OCI-LY3 (cell line): ENCODE measurements at regions not wholly inside any gene's neighbourhood (a gene's known extent, or its start where the extent isn't known, plus 50 kb on each side); places are given as distances from the start of the nearest gene placed in this dataset.

Experiments
- H2AFZ ChIP-seq: fragments of 200-600, 300-600 bp; shearing (Covaris generic); 2 replicates; pipeline ENCODE4 v1.6.0; 2014; ENCODE audit warnings: antibody characterized with exemption, low read depth, low read length
- H3K27ac ChIP-seq: fragments of 200-600, 300-600 bp; sonication (generic); 2 replicates; pipeline ENCODE4 v1.5.1; 2014; ENCODE audit warnings: mild to moderate bottlenecking, low read length, moderate library complexity, mixed read lengths
- H3K27me3 ChIP-seq: fragments of 200-600, 300-600 bp; sonication (generic); 2 replicates; pipeline ENCODE4 v1.6.1; 2014; ENCODE audit warnings: low read depth, low read length, mixed read lengths
- H3K36me3 ChIP-seq: fragments of 200-600, 300-600 bp; sonication (generic); replicated peaks from 2 replicates; pipeline ENCODE3; 2014; ENCODE audit warnings: low read depth, low read length, mixed read lengths
- H3K4me1 ChIP-seq: fragments of 300-600, 200-600 bp; sonication (generic); 2 replicates; pipeline ENCODE4 v1.6.1; 2014; ENCODE audit warnings: low read length, mixed read lengths
- H3K4me2 ChIP-seq: fragments of 200-600, 300-600 bp; sonication (generic); 2 replicates; pipeline ENCODE4 v1.6.1; 2014; ENCODE audit warnings: low read length, mixed read lengths
- H3K4me3 ChIP-seq: fragments of 300-600, 200-600 bp; sonication (generic); 2 replicates; pipeline ENCODE4 v1.5.1; 2014; ENCODE audit warnings: antibody characterized with exemption, mild to moderate bottlenecking, low read length, moderate library complexity
- H3K79me2 ChIP-seq: fragments of 300-600, 200-600 bp; shearing (Covaris generic); 2 replicates; pipeline ENCODE4 v1.6.1; 2014; ENCODE audit warnings: mild to moderate bottlenecking, low read length, mixed read lengths
- H3K9ac ChIP-seq: fragments of 300-600, 200-600 bp; shearing (Covaris generic); 2 replicates; pipeline ENCODE4 v1.6.0; 2014; ENCODE audit warnings: mild to moderate bottlenecking, low read length, moderate library complexity
- H3K9me3 ChIP-seq: fragments of 200-600, 300-600 bp; shearing (Covaris generic); 2 replicates; pipeline ENCODE4 v1.6.1; 2014; ENCODE audit warnings: low read length, mixed read lengths; ENCODE audit not compliant: insufficient read depth
- H4K20me1 ChIP-seq: fragments of 200-600, 300-600 bp; sonication (generic); 2 replicates; pipeline ENCODE4 v1.6.1; 2016; ENCODE audit warnings: low read length, mixed read lengths; ENCODE audit not compliant: insufficient read depth
- EZH2phosphoT487 ChIP-seq: fragments of 200-600 bp; shearing (Covaris generic); IDR thresholded peaks from 2 replicates; pipeline ENCODE4 v1.6.1; 2018; ENCODE audit warnings: antibody characterized with exemption, mixed run types, low read depth
- TF ChIP-seq, protein P1 (sequence below): fragments of 200-600, 300-600 bp; sonication (generic); IDR thresholded peaks from 2 replicates; pipeline ENCODE4 v1.5.1; 2014; ENCODE audit warnings: antibody characterized with exemption, low read length, low read depth

DNA sequence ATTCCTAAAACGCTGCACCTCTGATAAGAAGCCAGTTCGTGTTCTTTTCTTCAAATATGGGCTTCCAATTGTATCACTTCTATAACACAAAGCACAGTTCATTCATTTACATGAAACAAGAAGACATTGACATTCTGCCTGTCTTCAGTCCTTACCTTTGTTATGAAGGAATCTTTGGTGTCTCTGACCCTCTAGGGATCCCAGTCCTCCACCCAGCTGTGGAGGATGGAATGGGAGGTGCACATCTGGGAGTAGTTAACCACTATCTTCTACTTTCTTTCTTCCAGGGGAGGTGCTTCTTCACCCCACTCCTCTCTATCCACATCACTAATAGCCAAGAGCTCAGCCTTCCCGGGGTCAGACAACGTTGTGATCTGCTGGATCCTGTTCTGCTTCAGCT, 233.4 kb downstream of the CDC5L start:
- H3K9me3 ChIP-seq = no peaks in the 10 kb centered on the region

DNA sequence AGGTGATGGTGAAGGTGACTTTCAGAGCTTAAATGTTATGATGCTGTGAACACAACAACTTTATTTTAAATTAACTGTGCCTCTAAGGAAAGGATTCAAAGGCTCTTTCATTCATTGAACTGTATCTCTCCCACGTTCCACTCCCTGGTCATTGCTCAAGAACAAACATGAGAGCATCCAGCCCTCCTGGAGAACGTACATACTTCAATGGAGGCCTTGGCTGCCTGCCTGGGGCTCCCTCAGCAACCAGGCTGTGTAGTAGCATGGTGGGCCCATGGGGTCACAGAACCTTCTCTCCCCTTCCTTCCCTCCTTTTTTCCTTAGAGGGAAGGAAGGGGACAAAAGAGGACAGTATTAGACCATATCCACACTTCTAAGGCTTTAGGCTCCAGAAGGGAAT, 234.3 kb downstream of the CDC5L start:
- TF ChIP-seq, protein P1, sequence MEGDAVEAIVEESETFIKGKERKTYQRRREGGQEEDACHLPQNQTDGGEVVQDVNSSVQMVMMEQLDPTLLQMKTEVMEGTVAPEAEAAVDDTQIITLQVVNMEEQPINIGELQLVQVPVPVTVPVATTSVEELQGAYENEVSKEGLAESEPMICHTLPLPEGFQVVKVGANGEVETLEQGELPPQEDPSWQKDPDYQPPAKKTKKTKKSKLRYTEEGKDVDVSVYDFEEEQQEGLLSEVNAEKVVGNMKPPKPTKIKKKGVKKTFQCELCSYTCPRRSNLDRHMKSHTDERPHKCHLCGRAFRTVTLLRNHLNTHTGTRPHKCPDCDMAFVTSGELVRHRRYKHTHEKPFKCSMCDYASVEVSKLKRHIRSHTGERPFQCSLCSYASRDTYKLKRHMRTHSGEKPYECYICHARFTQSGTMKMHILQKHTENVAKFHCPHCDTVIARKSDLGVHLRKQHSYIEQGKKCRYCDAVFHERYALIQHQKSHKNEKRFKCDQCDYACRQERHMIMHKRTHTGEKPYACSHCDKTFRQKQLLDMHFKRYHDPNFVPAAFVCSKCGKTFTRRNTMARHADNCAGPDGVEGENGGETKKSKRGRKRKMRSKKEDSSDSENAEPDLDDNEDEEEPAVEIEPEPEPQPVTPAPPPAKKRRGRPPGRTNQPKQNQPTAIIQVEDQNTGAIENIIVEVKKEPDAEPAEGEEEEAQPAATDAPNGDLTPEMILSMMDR = no peak
- no peak for TF ChIP-seq EZH2phosphoT487
- Histone ChIP-seq H3K9ac (no peak overlapping the region), H2AFZ (no peak overlapping the region), H4K20me1 (no peaks in the 10 kb centered on the region), H3K4me3 (no peak overlapping the region), H3K4me2 (no peak overlapping the region), H3K79me2 (no peaks in the 10 kb centered on the region), H3K4me1 (peaks cover 47% of the 10 kb centered on the region), H3K9me3 (no peaks in the 10 kb centered on the region), H3K36me3 (no peaks in the 10 kb centered on the region), H3K27ac (no peak overlapping the region), H3K27me3 (no peaks in the 10 kb centered on the region; the same call in 1 of the 2 replicates)

More for the DNA sequence above, 233.4 kb downstream of the CDC5L start:
- Histone ChIP-seq H4K20me1 (no peaks in the 10 kb centered on the region), H3K4me3 (no peak overlapping the region), H3K4me1 (peaks cover 43% of the 10 kb centered on the region), H3K4me2 (no peak overlapping the region), H3K79me2 (no peaks in the 10 kb centered on the region), H3K9ac (no peak overlapping the region), H3K27ac (no peak overlapping the region), H3K27me3 (no peaks in the 10 kb centered on the region; the same call in 1 of the 2 replicates), H2AFZ (no peak overlapping the region), H3K36me3 (no peaks in the 10 kb centered on the region)
- no peak for TF ChIP-seq EZH2phosphoT487
- TF ChIP-seq, protein P1 = no peak

DNA sequence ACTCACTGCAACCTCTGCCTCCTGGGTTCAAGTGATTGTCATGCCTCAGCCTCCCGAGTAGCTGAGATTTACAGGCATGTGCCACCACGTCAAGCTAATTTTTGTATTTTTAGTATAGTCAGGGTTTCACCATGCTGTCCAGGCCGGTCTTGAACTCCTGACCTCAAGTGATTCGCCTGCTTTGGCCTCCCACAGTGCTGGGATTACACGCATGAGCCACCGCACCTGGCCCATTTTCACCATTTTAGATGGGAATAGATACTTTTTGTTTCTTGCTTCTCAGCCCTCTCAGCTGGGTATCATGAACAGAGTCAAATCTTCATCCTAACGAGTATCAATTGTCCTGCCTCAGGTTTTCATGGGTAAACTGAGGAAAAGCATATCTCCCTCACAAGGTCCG, 235.0 kb downstream of the CDC5L start:
- H3K4me2 ChIP-seq = peak overlapping the region; percentile 74
- no peak overlapping the region for H3K9ac ChIP-seq

DNA sequence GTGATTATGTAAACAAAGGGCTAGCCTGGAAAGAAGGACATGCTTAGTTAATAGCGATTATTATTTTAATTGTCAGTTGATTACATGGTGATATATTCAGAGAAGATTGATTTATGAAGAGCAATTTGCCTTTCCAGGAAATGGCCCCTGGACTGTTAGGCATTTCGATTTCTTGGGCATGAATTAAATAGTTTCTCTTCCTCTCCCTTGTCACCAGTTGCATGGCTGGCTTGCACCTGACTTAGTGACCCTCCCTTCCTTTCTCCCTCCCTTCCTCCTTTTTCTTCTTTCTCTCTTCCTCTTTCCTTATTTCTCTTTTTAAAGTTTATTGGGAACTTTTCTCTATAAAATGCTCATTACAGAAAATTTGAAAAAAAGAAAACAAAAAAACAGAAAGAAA, 235.4 kb downstream of the CDC5L start:
- Histone ChIP-seq H3K4me3 (peak overlapping the region; percentile 52), H4K20me1 (no peaks in the 10 kb centered on the region), H3K27me3 (no peaks in the 10 kb centered on the region; the same call in 1 of the 2 replicates), H3K9me3 (no peaks in the 10 kb centered on the region), H3K79me2 (no peaks in the 10 kb centered on the region), H3K4me2 (peak overlapping the region; percentile 74), H3K4me1 (peaks cover 57% of the 10 kb centered on the region), H3K27ac (0 out of 2 replicates have a peak overlapping the region, but pooled peaks have one; percentile 10), H2AFZ (no peak overlapping the region), H3K36me3 (no peaks in the 10 kb centered on the region), H3K9ac (no peak overlapping the region)
- no peak for TF ChIP-seq EZH2phosphoT487

More for the DNA sequence above, 235.0 kb downstream of the CDC5L start:
- H4K20me1 ChIP-seq = no peaks in the 10 kb centered on the region
- 0 out of 2 replicates have a peak overlapping the region, but pooled peaks have one; percentile 10 for H3K27ac ChIP-seq
- no peak overlapping the region for H2AFZ ChIP-seq
- no peaks in the 10 kb centered on the region for H3K79me2 ChIP-seq
- peak overlapping the region; percentile 52 for H3K4me3 ChIP-seq
- H3K4me1 ChIP-seq = peaks cover 54% of the 10 kb centered on the region
- H3K9me3 ChIP-seq = no peaks in the 10 kb centered on the region
- H3K36me3 ChIP-seq = no peaks in the 10 kb centered on the region
- TF ChIP-seq EZH2phosphoT487 = no peak
- TF ChIP-seq, protein P1 = no peak
- H3K27me3 ChIP-seq = no peaks in the 10 kb centered on the region; the same call in 1 of the 2 replicates
